LNCaP clone FGC (cell line): ENCODE measurements at regions not wholly inside any gene's neighbourhood (a gene's known extent, or its start where the extent isn't known, plus 50 kb on each side); places are given as distances from the start of the nearest gene placed in this dataset.

Experiments used
- DNase-seq: peaks from one replicate; pipeline ENCODE4 v3.0.0-alpha.2; 2011; ENCODE audit warnings: low read depth
- H3K4me3 ChIP-seq: 2 replicates; pipeline ENCODE4 v1.5.1; 2011; ENCODE audit warnings: mild to moderate bottlenecking, low read depth, low read length, control low read depth
- CTCF ChIP-seq: IDR thresholded peaks from 2 replicates; pipeline ENCODE4 v1.5.1; 2012; ENCODE audit warnings: mild to moderate bottlenecking; ENCODE audit not compliant: control insufficient read depth, insufficient read depth; ENCODE audit errors: extremely low read depth

DNA sequence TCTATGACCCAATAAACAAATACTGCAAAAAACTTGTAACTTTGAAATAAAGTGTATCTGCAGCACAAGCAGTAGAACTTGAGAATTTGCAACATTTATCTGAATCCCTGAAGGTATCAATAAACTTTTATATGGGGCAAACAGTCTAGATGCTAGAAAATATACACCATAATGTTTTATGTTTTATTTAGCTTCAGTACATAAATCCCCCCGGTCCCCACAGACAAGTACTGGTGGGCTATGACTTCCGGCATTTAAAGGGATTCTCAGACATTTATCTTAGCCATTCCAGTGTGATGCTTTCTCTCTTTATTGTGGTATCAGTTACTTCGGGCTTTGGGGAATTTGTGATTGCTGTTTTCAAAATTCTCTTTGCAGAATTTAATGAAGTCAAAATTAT is 390.4 kb downstream of the SIPA1L2 start:
- no peak for TF ChIP-seq CTCF

GRCh38 chr1:232238009-232238408 is 391.9 kb downstream of the SIPA1L2 start:
- no peak for TF ChIP-seq CTCF
- no peak for DNase-seq
- no peak overlapping the region for H3K4me3 ChIP-seq

More for the DNA sequence above, 390.4 kb downstream of the SIPA1L2 start:
- DNase-seq, result no peak
- H3K4me3 ChIP-seq, result no peak overlapping the region

DNA sequence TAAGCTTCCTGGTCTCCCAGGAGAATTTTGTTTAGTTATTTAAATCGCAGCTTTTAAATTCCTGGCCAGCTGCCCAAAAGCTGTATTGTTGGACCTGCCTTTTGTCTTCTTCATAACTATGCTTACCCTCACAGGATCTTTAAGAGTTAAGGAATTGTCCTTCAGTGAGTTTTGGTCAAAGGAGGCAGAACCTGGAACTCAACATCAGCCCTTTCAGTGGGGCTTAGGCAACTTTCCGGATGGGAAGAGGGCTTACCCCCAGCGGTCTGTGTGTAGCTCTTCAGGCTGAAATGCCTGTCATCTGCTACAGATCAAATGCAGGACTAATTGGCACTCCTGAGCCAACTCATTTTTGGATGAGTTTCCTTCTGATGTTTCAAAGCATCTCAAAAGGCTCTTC is 402.6 kb downstream of the SIPA1L2 start:
- H3K4me3 ChIP-seq, result no peak overlapping the region
- no peak for TF ChIP-seq CTCF
- DNase-seq, result no peak

DNA sequence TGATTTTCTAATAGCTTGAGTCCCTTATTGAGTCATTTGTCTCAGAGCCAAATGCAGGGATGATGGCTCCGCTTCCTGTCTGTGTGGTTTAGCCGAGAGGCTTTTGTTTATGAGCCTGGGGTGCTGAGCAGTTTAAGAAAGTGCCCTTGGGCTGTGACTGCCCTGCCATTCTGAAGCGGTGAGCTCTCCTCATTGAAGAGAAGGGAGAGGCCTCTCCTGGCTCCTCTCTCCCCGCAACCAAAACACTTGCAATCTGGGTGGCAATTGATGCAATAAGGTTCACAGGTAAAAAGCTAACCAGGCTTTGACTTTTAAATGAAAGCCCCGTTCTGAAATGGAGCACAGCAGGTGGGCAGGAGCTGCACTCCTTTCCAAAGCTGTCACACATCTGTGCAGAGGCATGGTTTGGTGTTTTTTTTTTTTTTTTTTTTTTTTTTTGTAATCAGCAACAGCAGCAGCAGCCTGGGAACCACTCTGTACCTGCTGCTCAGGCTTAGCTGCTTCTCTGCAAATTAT is 403.7 kb downstream of the SIPA1L2 start:
- no peak for TF ChIP-seq CTCF
- no peak for DNase-seq
- no peak overlapping the region for H3K4me3 ChIP-seq

DNA sequence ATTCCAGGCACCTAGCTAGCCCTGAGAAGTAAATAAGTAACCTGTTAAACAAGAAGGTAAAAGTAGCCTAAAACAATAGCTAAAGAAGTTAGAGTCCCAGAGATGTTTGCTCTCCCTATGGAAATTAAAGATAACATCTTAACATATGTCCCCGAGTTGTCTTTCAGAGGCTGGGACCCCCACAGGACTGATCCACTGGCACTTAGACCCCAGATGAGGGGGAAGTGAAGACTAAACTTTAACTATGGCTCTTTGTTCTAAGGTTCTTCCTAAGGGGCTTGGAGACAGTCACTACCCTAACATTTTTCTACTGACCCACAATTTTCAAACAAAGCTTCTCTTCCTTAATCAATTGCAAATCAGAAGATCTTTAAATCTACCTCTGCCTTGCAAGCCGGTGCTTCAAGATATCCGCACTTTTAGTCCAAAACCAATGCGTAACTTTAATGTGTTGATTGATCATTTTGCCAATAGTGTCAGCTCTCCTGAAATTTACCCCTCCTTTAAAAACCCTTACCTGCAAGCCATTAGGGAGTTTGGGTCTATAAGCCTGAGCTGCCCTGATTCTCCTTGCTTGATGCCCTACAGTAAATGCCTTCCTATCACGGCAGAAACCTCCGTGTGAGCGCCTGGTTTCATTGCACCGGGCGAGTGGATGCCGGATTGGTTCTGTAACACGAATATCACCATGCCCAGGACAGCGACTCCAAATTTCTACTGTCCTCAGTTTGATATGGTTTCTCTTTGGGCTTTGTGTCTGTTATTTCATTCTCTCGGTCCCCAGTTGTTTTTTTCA is 404.4 kb downstream of the SIPA1L2 start:
- TF ChIP-seq CTCF, result no peak
- DNase-seq, result no peak
- H3K4me3 ChIP-seq, result no peak overlapping the region

DNA sequence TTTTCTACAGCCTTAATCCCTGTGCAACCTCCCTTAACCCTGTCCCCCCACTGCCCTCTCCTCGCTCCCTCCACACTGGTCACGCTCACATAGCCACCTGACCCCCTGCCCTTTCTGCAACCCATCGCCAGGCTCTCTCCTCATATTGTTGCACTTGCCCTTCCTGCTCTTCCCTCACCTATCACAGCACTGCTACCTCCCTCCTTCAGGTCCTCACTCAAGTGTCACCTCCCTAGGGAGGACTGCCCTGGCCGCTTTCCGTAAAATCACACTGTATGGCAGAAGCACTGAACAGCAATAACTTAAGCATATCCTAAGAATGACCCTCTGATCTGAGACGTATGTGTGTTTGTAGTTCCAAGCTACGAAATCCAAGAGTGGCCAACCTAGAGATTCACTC is 406.0 kb downstream of the SIPA1L2 start:
- H3K4me3 ChIP-seq, result no peak overlapping the region
- TF ChIP-seq CTCF, result no peak
- DNase-seq, result no peak
